ENCODE measurements at regions not wholly inside any gene's neighbourhood (a gene's known extent, or its start where the extent isn't known, plus 50 kb on each side); places are given as distances from the start of the nearest gene placed in this dataset.

GRCh38 chr21:27257226-27257625 is 290.3 kb upstream of the ADAMTS5 start:
- no peak for DNase-seq

DNA sequence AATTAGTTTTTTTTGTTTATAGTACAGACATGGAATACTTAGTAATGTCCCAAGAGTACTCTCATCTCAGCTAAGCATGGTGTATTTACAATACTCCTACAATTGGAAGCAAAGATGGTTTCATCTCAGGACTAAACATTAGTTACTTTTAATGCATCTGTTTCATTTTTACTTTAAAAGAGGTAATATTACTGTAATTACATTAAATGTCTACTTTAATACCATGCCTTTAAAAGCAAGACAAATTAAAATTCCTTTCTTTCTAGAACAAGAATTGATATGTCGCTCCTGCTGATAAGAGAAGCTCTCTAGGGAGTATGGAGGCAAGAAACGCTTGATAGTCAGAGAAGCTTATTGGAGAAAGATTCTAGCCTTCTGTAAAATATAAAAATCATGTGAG is 284.9 kb upstream of the ADAMTS5 start:
- no peak for DNase-seq

GRCh38 chr21:27250366-27250765 is 283.5 kb upstream of the ADAMTS5 start:
- DNase-seq, result no peak

DNA sequence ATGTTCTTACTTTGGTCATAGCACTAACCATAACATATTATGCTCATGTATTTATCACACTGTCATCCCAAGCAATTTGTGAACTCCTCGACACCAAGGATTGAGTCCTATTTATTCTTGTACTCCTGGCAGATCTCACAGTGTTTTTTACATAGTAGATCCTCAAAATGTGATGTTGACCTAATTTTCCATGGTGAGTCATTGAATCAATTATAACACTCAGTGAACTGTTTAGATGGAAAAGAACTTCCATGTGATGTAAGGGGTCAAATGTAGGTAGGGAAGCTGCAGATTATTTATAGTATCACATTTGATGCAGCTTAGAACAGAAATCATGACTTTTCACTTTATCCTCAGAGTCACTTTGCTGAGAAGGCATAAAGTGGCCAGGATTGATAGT is 281.9 kb upstream of the ADAMTS5 start:
- no peak for DNase-seq

DNA sequence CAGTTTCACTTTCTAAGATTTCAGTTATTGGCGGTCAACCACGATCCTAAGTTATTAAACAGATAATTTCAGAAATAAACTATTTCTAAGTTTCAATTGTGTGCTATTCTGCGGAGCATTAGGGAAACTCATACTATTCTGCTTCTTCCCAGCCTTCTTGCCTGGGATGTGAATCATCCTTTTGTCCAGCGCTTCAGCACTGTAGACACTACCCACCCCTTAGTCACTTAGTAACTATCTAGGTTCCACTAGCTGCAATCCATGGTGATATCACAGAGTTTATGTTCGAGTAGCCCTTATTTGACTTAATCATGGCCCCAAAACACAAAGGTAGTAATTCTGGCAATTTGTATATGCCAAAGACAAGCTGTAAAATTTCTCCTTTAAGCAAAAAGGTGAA is 279.9 kb upstream of the ADAMTS5 start:
- DNase-seq, result no peak

GRCh38 chr21:27244776-27245175 is 277.9 kb upstream of the ADAMTS5 start:
- no peak for DNase-seq

GRCh38 chr21:27244352-27244751 is 277.5 kb upstream of the ADAMTS5 start:
- no peak for DNase-seq

DNA sequence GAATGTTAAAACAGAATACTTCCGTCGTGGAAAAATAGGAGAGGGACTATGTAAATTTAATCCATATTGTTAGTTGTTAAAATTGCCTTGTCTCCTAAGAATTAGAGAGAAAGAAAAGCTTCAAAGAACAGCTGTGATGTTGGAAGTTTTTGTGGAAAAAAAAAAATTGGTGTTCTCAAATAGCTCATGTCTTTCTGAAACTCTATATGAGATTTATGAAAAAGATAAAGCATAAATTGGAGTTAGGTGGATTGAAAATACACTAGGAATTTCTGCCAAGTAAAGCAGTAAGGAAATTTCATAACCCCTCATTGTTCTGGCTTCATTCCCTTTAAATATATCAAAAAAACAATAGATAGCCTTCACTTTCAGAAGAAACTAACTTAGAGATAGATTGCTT is 274.0 kb upstream of the ADAMTS5 start:
- DNase-seq, result no peak

DNA sequence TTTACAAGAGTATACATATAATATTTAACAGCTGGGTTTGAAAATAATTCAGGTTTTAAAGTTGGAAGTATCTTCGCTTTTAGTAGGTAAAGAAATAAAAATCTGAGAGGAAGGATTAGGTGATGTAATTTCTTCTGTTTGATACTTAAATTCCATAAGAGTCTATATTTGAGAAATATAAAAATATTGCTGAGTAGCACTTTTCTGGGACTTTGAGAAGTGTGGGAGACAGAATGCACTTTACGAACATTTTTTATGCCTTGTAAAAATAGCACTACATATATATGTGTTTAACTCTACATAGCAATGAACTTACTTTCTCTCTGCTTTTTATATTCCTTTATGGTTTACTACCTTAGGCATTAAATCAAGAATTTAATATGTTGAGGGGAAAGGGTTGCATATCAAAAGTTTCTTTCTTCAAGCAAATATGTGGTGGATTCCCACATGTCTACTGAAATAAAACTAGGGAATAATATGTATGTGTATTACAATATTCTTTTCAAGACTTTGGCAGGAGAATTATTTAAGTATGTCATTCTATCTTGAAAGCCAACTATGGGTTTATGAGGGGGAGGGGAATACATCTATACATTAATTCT is 266.7 kb upstream of the ADAMTS5 start:
- no peak for DNase-seq

DNA sequence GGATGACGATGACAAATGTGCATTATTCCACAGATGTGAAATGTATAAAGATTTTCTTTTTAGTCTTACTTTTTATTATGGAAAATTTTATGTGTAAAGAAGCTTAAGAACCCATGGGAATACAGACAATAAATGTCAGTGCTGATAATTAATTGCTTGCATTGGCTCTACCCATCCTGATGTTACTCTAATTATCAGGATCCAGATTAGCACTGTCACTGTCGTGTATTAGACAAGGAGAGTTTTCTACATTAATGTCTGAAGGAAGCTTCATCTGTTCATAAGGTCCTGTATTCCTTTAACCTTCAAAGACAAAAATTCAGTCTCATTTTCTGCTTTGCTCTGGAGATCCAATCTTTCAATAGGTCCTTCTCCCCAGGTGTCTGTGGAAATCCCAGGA is 259.1 kb upstream of the ADAMTS5 start:
- no peak for DNase-seq

- no peak for DNase-seq
These were observed 258.3 kb upstream of the ADAMTS5 start for GRCh38 chr21:27225151-27225550.

DNA sequence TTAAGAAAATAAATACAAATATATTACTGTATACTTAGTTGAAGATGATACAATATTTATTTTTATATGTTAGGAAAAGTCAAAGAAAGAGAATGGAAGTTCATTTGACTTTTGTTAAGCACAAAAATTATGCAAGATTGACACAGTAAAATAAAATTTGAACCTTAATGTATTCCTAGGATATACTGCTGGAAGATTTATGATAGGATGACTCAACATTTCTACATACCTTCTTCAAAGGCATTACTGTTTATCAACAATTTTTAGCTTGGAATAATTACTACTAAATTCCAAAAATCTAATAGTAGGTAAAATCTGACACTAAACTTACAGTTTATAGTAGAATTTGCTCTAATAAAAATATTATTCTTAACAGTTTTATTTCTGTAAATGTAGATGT is 257.3 kb upstream of the ADAMTS5 start:
- no peak for DNase-seq

GRCh38 chr21:27221077-27221476 is 254.2 kb upstream of the ADAMTS5 start:
- no peak for DNase-seq

- DNase-seq, result no peak
These were observed 253.5 kb upstream of the ADAMTS5 start for GRCh38 chr21:27220416-27220815.

DNA sequence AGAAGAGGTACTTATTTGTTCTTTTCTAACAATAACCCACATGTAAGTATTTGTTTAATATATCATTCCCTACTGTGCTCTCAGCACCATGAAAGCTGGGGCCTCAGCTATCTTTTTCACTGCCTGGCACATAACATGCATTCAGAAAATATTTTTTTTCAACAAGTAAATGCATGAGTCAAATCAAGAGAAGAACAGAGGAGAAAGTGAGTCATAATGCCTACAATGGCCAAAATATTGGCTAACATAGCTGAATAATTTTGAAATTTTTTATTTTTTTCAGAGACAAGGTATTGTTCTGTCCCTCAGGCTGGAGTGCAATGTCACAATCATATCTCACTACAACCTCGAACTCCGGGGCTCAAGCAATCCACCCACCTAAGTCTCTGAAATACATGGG is 252.2 kb upstream of the ADAMTS5 start:
- DNase-seq, result no peak

- DNase-seq, result no peak
These were observed 246.4 kb upstream of the ADAMTS5 start for GRCh38 chr21:27213303-27213702.

DNA sequence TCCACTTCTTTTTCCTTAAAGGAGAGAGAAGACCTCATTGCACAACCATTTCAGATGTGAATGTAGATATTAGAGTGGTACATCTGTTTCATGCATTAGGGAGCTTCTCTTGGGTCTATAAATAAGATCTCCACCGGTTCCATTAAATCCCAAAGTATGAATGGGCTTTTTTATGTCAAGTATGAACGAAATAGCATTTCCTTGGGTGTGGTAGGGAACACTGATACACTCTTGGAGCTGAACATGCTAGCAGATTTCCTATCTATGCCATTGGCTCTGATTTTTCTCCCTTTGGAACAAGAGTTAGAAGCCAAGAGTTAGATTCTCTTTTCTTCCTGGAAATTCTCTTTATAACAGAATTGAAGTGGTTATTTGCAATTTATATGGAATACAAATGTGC is 245.6 kb upstream of the ADAMTS5 start:
- DNase-seq, result no peak

GRCh38 chr21:27209546-27209945 is 242.7 kb upstream of the ADAMTS5 start:
- no peak for DNase-seq

DNA sequence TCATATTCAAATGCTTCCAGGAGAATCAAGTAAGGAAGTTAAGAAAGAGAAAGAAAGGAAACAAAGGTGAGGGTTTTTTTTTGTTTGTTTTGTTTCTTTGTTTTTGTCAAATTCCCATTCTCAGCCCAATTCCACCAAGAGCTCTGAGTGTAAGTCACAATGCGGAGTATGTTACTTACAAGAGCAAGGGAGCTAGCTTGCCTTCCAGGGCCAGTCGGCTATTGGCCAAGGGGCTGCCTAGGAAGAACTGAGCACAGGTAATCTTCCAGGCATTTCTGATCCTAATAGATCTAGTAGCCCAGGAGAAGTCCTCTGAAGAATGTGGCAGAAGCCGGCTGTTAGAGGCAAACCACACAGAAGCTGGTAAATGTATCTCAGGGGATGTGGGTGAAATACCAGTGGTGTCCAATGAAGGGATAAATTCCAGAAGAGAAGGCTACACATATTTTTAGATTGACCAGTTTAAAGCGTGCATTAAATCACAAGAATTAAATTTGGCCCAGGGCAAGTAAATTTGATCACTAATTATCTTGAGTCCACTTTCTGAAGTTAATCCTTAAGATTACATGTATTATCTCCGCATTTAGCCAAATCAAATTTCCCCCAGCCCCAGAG is 239.6 kb upstream of the ADAMTS5 start:
- no peak for DNase-seq

GRCh38 chr21:27202301-27202700 is 235.4 kb upstream of the ADAMTS5 start:
- no peak for DNase-seq

DNA sequence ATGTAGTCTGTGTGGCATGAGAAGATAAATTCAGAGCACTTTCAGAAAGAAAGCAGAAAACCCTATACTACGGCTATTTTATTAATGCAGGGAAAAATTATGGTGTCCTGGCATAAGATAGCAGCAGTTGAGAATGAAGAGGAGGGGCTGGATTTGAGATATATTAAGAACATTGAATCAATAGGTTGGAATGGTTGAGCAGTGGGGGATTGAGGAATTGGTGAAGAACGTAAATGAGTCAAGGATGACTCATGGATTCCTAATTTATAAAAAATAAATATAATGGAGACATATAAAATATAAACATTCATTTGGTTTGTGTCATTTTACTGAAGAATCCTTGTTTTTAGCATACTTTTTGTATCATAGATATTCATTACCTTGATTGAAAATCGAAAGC is 234.3 kb upstream of the ADAMTS5 start:
- no peak for DNase-seq

- DNase-seq, result no peak
These were observed 229.8 kb upstream of the ADAMTS5 start for GRCh38 chr21:27196651-27197050.

GRCh38 chr21:27192281-27192949 is 225.5 kb upstream of the ADAMTS5 start:
- DNase-seq, result no peak

DNA sequence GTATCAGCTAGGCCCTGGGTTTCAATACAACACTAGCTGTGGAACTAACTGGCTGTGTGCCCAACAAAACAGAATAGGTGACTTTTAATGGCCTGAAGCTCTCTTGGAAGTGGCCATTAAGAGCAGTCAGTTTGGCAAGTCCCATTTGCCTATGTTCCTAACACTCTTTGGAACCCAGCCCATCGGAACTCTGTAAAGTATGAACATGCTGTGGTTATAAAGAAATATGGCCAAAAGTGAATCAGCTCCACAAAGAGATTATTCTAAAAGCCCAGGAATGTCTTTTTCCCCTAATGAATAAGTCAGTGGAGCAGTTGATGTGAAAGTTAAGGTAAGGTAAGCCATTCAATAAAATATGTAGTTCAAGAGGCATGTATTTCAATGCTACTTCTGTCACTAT is 223.7 kb upstream of the ADAMTS5 start:
- DNase-seq, result peak; percentile 33

DNA sequence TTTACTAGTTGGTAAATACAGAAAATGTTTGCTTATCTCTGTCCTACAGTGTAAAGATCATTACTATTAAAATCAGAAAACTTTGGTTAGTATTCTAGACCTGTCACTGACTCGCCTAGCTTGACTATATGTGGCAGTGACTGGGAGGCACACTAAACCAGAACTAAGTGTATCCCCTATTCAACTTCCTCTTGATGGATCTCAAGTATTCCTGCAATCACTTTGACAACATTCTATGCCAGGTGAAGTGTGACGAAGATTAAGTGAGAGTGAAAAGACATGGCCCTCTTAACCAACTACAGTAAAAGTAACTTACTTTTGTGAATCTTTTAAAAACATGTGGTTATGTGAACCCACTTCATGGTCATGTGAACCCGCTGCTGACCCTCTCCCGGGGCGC is 223.0 kb upstream of the ADAMTS5 start:
- no peak for DNase-seq
